Stimulated activated CD8-positive, alpha-beta memory T cell treated with anti-CD3 and anti-CD28 coated beads, Interleukin-2, amount 100 ng/mL, for 1 hour (primary cell): ENCODE measurements at regions not wholly inside any gene's neighbourhood (a gene's known extent, or its start where the extent isn't known, plus 50 kb on each side); places are given as distances from the start of the nearest gene placed in this dataset.
"Not testable (repeated sequence)": the region's sequence is repeated elsewhere in the genome, so short reads cannot be mapped to it uniquely, and the experiment has no call there.

ENCODE experiments used
- DNase-seq, 2 donors: peaks; one replicate each; pipeline ENCODE4 v3.0.0-alpha.2; 2020; ENCODE audit warnings: low read depth in 2 of 2

- no peak for DNase-seq
These were observed 86.6 kb upstream of the SLC24A2 start for GRCh38 chr9:19875291-19875920.

DNA sequence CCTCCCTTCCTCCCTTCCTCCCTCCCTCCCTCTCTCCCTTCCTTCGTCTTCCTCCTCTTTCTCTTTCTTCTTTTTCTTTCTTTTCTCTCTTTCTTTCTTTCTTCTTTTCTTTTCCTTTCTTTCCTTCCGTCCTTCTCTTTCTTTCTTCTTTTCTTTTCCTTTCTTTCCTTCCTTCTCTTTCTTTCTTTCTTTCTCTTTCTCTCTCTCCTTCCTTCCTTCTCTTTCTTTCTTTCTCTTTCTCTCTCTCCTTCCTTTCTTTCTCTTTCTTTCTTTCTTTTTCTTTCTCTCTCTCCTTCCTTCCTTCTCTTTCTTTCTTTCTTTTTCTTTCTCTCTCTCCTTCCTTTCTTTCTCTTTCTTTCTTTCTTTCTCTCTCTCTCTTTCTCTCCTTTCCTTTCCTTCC lies 84.4 kb upstream of the SLC24A2 start:
- not testable (repeated sequence) for DNase-seq

DNA sequence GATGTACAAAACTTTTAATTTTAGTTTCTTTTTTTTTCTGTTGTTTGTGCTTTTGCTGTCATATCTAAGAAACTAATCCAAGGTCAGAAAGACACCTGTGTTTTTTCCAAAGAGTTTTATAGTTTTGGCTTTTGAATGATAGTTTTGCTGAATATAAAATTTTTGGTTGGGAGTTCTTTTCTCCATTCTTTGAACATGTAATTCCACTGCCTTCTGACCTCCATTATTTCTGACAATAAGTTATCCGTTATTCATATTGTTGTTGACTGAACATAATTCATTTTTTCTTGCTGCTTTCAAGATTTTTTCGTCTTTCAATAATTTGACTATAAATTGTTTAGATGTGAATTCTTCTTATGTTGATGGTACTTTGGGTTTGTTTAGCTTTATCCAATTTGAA lies 82.2 kb upstream of the SLC24A2 start:
- no peak for DNase-seq

GRCh38 chr9:19840953-19841352 lies 52.1 kb upstream of the SLC24A2 start:
- DNase-seq: no peak
